ENCODE measurements at regions not wholly inside any gene's neighbourhood (a gene's known extent, or its start where the extent isn't known, plus 50 kb on each side); places are given as distances from the start of the nearest gene placed in this dataset.

DNA sequence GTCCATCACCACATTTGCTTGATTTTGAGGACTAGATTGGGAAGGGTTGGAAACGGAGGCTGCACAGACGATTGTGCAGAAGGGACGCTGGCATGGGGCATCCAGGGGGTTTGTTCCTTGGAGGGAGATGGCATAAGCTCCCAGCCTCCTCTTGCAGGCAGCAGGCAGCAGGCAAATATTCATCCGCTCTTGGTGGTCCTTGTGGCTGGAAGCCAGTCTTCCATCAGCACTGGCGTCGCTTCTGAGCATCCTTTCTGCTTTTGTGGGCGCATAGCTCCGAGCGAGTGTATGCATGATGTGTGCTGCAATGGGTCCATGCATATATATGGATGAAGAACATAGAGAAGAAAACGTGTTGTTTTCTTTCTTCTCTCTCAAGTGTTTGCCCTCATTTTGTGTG is 166.1 kb upstream of the NTM start:
- in situ Hi-C loops (cut with MboI; ENCODE audit: low sequenced_read_pairs, unreplicated experiment) = no loop called here
- no peak for DNase-seq (ENCODE audit: low spot score)
- TF ChIP-seq, protein P1, sequence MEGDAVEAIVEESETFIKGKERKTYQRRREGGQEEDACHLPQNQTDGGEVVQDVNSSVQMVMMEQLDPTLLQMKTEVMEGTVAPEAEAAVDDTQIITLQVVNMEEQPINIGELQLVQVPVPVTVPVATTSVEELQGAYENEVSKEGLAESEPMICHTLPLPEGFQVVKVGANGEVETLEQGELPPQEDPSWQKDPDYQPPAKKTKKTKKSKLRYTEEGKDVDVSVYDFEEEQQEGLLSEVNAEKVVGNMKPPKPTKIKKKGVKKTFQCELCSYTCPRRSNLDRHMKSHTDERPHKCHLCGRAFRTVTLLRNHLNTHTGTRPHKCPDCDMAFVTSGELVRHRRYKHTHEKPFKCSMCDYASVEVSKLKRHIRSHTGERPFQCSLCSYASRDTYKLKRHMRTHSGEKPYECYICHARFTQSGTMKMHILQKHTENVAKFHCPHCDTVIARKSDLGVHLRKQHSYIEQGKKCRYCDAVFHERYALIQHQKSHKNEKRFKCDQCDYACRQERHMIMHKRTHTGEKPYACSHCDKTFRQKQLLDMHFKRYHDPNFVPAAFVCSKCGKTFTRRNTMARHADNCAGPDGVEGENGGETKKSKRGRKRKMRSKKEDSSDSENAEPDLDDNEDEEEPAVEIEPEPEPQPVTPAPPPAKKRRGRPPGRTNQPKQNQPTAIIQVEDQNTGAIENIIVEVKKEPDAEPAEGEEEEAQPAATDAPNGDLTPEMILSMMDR (IDR thresholded peaks at IDR 0.05; ENCODE audit: borderline replicate concordance, control extremely low read depth, extremely low read depth, insufficient read depth, missing control alignments) = no peak

DNA sequence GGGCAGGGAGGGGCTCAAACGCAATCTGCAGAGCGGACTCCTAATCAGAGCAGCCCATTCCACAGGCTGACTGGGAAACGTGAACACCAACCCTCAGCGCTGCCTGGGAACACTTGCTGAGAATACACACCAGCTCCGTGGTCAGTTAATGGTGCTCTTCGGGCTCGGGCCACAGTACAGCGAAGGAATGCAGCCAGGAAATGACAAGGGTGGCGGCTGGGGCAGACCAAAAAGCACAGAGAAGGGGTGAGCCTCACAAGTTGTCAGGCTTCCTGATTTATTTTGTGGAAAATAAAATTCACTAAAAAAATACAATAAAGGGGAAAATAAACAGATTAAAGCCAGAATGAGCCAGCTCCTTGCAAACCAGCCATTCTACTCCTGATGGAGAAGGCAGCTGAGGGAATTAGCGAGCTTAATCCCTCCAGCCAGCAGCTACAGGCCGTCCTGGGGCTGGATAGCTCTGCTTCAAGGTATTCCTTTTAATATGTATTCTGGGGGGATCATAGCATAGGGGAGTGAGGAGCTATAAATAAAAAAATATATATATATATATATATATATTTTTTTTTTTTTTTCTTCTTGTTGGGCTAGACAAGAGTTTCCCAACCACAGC is 165.5 kb upstream of the NTM start:
- in situ Hi-C loops (cut with MboI; ENCODE audit: low sequenced_read_pairs, unreplicated experiment) = no loop called here
- TF ChIP-seq, protein P1 (IDR thresholded peaks at IDR 0.05; ENCODE audit: borderline replicate concordance, control extremely low read depth, extremely low read depth, insufficient read depth, missing control alignments) = no peak
- no peak for DNase-seq (ENCODE audit: low spot score)

DNA sequence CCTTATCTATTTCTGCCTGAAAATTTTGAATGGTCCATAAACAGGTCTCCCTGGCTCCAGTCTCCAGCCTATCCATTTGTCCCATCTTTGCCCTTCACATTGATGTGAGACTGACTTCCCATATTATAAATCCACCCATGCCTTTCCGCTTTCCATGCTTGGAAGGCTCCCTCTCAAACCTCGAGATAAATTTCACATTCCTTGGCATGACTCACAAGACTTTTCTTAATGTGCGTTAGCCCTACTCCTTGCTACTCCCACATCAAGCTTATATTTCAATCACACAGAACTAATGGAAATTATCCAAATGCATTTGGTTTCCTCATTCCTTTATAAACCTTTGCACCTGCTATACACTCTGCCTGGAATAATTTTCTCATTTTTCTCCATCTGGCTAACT is 163.7 kb upstream of the NTM start:
- TF ChIP-seq, protein P1 (IDR thresholded peaks at IDR 0.05; ENCODE audit: borderline replicate concordance, control extremely low read depth, extremely low read depth, insufficient read depth, missing control alignments) = no peak
- DNase-seq (ENCODE audit: low spot score) = no peak
- in situ Hi-C loops (cut with MboI; ENCODE audit: low sequenced_read_pairs, unreplicated experiment) = no loop called here

DNA sequence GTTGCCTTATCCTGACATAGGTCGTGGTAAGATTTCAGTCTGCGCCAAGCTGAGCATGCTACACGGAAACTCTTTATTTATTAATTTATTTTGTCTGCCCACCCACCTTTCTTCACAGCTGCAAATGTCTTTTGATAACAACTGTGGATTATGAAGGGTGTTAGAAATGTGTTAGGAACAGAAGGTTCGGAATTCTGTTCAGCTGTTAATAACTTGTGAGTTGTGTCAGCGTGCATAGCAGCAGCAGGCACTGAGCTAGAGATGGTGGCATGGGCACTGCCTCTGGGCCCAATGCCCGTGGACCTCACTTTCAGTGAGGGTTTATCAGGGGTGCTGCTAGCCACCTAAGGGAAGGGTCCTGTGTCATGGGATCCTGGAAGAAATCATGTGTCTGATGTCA is 162.5 kb upstream of the NTM start:
- in situ Hi-C loops (cut with MboI; ENCODE audit: low sequenced_read_pairs, unreplicated experiment) = no loop called here
- no peak for DNase-seq (ENCODE audit: low spot score)
- TF ChIP-seq, protein P1 (IDR thresholded peaks at IDR 0.05; ENCODE audit: borderline replicate concordance, control extremely low read depth, extremely low read depth, insufficient read depth, missing control alignments) = no peak

DNA sequence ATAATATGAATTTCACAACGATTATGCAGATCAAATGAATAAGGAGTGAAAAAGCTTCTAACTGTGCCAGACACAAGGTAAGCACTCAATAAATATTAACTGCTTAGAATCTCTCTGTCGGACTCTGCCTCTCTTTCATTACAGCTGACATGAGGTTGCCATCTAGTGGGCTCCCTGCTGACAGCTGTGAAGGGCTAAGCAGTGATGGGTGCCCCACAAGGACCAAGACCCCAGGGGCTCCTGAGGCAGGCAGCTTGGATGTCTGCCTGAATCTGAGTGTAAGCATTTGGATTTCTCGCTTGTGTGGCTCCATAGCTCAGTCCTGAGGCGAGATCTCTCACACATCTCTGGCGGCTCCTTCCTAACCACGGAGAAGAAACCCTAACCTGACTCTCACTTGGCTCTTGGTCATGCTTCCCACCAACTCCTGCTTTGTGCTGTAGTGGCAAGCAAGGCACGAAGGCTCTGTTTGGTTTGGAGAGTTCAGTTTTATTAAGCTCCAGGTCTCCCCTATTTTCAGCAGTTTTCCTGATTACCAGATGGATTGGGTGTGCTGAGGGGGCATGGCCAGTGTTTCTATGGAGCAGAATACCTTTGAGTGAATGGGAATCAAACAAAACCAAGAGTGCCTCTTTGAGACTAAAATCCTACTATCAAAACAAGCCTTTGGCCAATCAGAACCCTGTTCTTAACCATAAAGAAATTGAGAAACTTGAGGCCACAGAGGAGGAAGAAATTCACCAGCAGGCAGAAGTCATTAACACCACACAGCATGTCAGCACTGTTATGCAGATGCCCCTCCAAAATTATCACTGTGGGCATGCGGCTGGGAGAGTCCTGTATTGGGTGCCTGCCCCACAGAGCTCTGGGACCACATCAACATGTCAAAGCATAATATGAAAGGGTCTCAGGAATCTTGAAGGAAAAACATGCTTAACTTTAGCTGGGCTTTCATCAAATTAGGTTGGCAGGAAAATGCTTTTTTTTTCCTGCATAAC is 152.8 kb upstream of the NTM start:
- in situ Hi-C loops (cut with MboI; ENCODE audit: low sequenced_read_pairs, unreplicated experiment) = no loop called here
- TF ChIP-seq, protein P1 (IDR thresholded peaks at IDR 0.05; ENCODE audit: borderline replicate concordance, control extremely low read depth, extremely low read depth, insufficient read depth, missing control alignments) = peak; percentile 36
- no peak for DNase-seq (ENCODE audit: low spot score)

DNA sequence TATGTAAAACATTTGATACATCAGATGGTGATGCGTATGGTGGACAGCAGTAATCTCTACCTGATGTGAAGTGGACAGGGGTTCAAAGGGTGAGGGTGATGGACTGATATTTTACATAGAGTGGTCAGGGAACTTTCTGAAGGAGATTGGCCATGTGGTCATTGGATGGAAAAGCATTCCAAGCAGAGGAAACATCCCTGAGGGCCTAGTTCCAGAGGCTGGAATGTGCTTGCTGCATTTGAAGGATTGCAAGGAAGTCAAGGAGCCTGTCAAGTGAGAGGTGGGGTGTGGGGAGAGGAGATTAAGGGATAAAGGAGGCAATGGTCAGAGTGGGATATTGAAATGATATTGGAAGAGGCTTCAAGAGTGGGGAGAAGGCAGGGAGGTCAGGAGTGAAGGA is 151.9 kb upstream of the NTM start:
- TF ChIP-seq, protein P1 (IDR thresholded peaks at IDR 0.05; ENCODE audit: borderline replicate concordance, control extremely low read depth, extremely low read depth, insufficient read depth, missing control alignments) = no peak
- in situ Hi-C loops (cut with MboI; ENCODE audit: low sequenced_read_pairs, unreplicated experiment) = no loop called here
- no peak for DNase-seq (ENCODE audit: low spot score)

Data from GM13976 (cell line).